Loucy (cell line): ENCODE measurements at regions not wholly inside any gene's neighbourhood (a gene's known extent, or its start where the extent isn't known, plus 50 kb on each side); places are given as distances from the start of the nearest gene placed in this dataset.

Experiments used
- H2AFZ ChIP-seq: fragments of 200-600 bp; sonication (generic); 2 replicates; pipeline ENCODE4 v1.6.0; 2016; ENCODE audit warnings: antibody characterized with exemption, mild to moderate bottlenecking, low read length, moderate library complexity
- H3F3A ChIP-seq: fragments of 200-600 bp; 2 replicates; pipeline ENCODE4 v1.6.0; 2016; ENCODE audit warnings: antibody characterized with exemption, low read depth, mild to moderate bottlenecking
- H3K27me3 ChIP-seq: fragments of 200-600 bp; sonication (generic); 2 replicates; pipeline ENCODE4 v1.6.1; 2014; ENCODE audit warnings: low read length, mild to moderate bottlenecking; ENCODE audit not compliant: insufficient read depth, poor library complexity, severe bottlenecking
- H3K36me3 ChIP-seq: fragments of 200-600 bp; sonication (generic); 2 replicates; pipeline ENCODE4 v1.6.1; 2016; ENCODE audit warnings: low read length; ENCODE audit not compliant: insufficient read depth
- H3K4me1 ChIP-seq: fragments of 200-600 bp; sonication (generic); 2 replicates; pipeline ENCODE4 v1.5.1; 2014; ENCODE audit warnings: low read length, mild to moderate bottlenecking; ENCODE audit not compliant: insufficient read depth, poor library complexity, severe bottlenecking
- H3K4me2 ChIP-seq: fragments of 200-600 bp; sonication (generic); 2 replicates; pipeline ENCODE4 v1.6.0; 2014; ENCODE audit warnings: antibody characterized with exemption, low read length, low read depth, mild to moderate bottlenecking; ENCODE audit not compliant: poor library complexity, severe bottlenecking
- H3K4me3 ChIP-seq: fragments of 200-600 bp; sonication (generic); 2 replicates; pipeline ENCODE4 v1.5.1; 2014; ENCODE audit warnings: low read length, mild to moderate bottlenecking, mixed read lengths; ENCODE audit not compliant: poor library complexity, severe bottlenecking
- H3K79me2 ChIP-seq: fragments of 200-600 bp; sonication (generic); 2 replicates; pipeline ENCODE4 v1.6.1; 2014; ENCODE audit warnings: low read length; ENCODE audit not compliant: insufficient read depth
- H3K9ac ChIP-seq: fragments of 200-600 bp; sonication (generic); 2 replicates; pipeline ENCODE4 v1.6.0; 2014; ENCODE audit warnings: mild to moderate bottlenecking, low read depth, low read length, moderate library complexity; ENCODE audit not compliant: poor library complexity, severe bottlenecking
- H3K9me2 ChIP-seq: fragments of 200-600 bp; sonication (generic); replicated peaks from 2 replicates; pipeline ENCODE4 v1.6.1; 2016; ENCODE audit warnings: low read depth, low read length, mixed read lengths
- H3K9me3 ChIP-seq: fragments of 200-600 bp; sonication (generic); 2 replicates; pipeline ENCODE4 v1.6.1; 2014; ENCODE audit warnings: mild to moderate bottlenecking, antibody characterized with exemption, low read length, low read depth; ENCODE audit not compliant: insufficient read depth
- H4K20me1 ChIP-seq: fragments of 200-600 bp; sonication (generic); 2 replicates; pipeline ENCODE4 v1.6.0; 2014; ENCODE audit warnings: antibody characterized with exemption, low read length, mild to moderate bottlenecking; ENCODE audit not compliant: insufficient read depth, poor library complexity, severe bottlenecking
- EZH2phosphoT487 ChIP-seq: fragments of 200-600 bp; IDR thresholded peaks from 2 replicates; pipeline ENCODE4 v1.6.1; 2018; ENCODE audit warnings: antibody characterized with exemption, mild to moderate bottlenecking, moderate library complexity, borderline replicate concordance
- TF ChIP-seq, protein P1 (sequence below): fragments of 200-600 bp; sonication (generic); conservative IDR thresholded peaks from 2 replicates; pipeline ENCODE4 v1.5.1; 2014; ENCODE audit warnings: mild to moderate bottlenecking, antibody characterized with exemption, low read length

DNA sequence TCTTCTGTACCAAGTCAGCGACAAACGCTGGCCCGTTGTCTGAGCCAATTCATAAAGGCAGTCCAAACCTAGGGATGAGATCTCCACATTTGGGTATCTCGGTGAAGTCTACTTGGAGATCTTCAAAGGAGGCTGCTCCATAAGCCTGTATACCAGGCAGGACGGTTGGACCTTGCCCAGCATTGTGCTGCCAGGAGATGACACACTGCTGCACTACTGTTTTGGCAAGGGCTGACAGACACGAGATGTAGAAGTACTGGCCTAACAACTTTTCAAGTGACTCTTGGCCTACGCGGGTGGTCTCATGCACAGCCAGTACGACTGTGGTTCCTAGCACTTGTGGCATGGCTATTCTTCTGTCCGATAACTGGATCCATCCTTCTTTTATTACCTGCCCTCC is 135.3 kb downstream of the SLC38A6 start:
- Histone ChIP-seq H3K27me3 (no peaks in the 10 kb centered on the region), H3K4me2 (no peak overlapping the region), H2AFZ (no peak overlapping the region), H3K9me3 (peaks cover 7% of the 10 kb centered on the region; the same call in 1 of the 2 replicates), H3K4me1 (no peaks in the 10 kb centered on the region), H3K9me2 (no peaks in the 10 kb centered on the region), H3K4me3 (no peak overlapping the region), H4K20me1 (no peaks in the 10 kb centered on the region), H3F3A (no peaks in the 10 kb centered on the region), H3K79me2 (no peaks in the 10 kb centered on the region), H3K9ac (no peak overlapping the region), H3K36me3 (no peaks in the 10 kb centered on the region)
- TF ChIP-seq EZH2phosphoT487, result no peak
- TF ChIP-seq, protein P1, sequence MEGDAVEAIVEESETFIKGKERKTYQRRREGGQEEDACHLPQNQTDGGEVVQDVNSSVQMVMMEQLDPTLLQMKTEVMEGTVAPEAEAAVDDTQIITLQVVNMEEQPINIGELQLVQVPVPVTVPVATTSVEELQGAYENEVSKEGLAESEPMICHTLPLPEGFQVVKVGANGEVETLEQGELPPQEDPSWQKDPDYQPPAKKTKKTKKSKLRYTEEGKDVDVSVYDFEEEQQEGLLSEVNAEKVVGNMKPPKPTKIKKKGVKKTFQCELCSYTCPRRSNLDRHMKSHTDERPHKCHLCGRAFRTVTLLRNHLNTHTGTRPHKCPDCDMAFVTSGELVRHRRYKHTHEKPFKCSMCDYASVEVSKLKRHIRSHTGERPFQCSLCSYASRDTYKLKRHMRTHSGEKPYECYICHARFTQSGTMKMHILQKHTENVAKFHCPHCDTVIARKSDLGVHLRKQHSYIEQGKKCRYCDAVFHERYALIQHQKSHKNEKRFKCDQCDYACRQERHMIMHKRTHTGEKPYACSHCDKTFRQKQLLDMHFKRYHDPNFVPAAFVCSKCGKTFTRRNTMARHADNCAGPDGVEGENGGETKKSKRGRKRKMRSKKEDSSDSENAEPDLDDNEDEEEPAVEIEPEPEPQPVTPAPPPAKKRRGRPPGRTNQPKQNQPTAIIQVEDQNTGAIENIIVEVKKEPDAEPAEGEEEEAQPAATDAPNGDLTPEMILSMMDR, result no peak

DNA sequence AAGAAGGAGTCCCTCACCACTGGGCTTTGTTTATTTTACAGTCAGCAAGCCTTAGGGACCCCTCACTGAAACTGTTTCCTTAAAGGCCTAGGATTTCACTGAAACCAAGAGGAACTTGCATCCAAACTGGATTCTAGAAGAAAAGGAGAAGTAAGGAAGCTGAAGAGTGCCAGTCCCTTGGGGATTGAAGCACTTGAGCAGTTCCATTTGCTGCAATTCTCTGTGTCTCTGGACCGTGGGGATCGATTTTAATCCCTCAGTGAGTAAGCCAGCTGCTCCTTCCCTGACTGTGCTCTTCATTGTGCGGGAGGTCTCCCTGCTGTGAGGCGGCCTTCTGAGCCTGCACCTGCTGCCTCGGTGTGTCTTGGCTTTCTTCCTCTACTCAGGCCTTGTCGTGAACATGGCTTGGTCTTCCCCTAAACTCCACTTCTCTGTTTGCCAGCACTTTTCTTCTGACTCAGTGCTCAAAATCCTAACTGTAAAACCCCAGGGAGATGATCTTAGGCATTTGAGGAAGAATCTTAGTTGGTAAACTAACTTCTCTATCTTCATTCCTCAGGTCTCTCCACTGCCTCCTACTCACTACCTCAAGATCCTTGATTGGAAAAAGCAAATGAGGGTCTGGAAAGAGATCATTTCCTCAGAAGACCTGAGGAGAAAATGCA is 132.6 kb downstream of the SLC38A6 start:
- Histone ChIP-seq H3K79me2 (no peaks in the 10 kb centered on the region), H3K9me2 (no peaks in the 10 kb centered on the region), H3K4me1 (peaks cover 10% of the 10 kb centered on the region), H2AFZ (no peak overlapping the region), H3K4me2 (no peak overlapping the region), H3K4me3 (no peak overlapping the region), H4K20me1 (no peaks in the 10 kb centered on the region), H3K9me3 (peaks cover 7% of the 10 kb centered on the region; the same call in 1 of the 2 replicates), H3K36me3 (no peaks in the 10 kb centered on the region), H3K27me3 (no peaks in the 10 kb centered on the region), H3F3A (no peaks in the 10 kb centered on the region), H3K9ac (no peak overlapping the region)
- TF ChIP-seq, protein P1, result no peak
- no peak for TF ChIP-seq EZH2phosphoT487

DNA sequence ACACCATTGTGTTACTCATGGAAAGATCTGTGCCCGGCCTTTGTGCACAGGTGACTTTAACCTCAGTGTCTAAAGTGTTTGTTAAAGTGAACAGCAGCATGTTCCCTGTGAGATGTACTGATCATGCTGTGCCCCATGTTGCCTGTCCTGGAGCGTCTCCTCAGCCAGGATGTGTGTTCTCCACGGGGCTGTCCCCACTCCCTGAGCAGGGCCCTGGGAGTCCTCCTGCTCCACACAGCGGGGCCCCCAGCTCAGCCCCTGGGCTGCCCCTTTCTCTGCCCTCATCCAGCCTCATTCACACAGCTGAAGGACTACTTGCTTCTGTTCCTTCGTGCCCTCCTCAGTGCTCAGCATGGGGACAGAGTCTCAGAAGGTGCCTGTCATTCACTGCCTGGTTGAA is 131.5 kb downstream of the SLC38A6 start:
- Histone ChIP-seq H2AFZ (no peak overlapping the region), H3K27me3 (no peaks in the 10 kb centered on the region), H3K9ac (no peak overlapping the region), H3K4me3 (no peak overlapping the region), H3K9me2 (no peaks in the 10 kb centered on the region), H3F3A (no peaks in the 10 kb centered on the region), H3K4me2 (no peak overlapping the region), H3K9me3 (peaks cover 7% of the 10 kb centered on the region; the same call in 1 of the 2 replicates), H3K4me1 (peaks cover 12% of the 10 kb centered on the region), H4K20me1 (no peaks in the 10 kb centered on the region), H3K79me2 (no peaks in the 10 kb centered on the region), H3K36me3 (no peaks in the 10 kb centered on the region)
- TF ChIP-seq, protein P1, result no peak
- no peak for TF ChIP-seq EZH2phosphoT487
